CD4-positive, alpha-beta memory T cell (primary cell): ENCODE measurements at regions not wholly inside any gene's neighbourhood (a gene's known extent, or its start where the extent isn't known, plus 50 kb on each side); places are given as distances from the start of the nearest gene placed in this dataset.
"Not testable (repeated sequence)": the region's sequence is repeated elsewhere in the genome, so short reads cannot be mapped to it uniquely, and the experiment has no call there.

Source experiments
- CTCF ChIA-PET: fragments of 350-600 bp; sonication (Branson Sonifier 250); formaldehyde crosslinking; loops from one replicate; lab custom pipeline; 2021; ENCODE audit warnings: inconsistent platforms; ENCODE audit not compliant: partially characterized antibody; lab: Charles Lee
- POLR2A ChIA-PET: fragments of 350-600 bp; sonication (Branson Sonifier 250); formaldehyde crosslinking; loops from one replicate; lab custom pipeline; 2021; ENCODE audit not compliant: partially characterized antibody; lab: Charles Lee
- DNase-seq, 5 donors: peaks; one replicate each; pipeline versions ENCODE4 v3.0.0 to v3.0.0-alpha.2; 2020 to 2022; ENCODE audit warnings: mixed read lengths in 1 of 5
- H3K27ac ChIP-seq: one replicate; pipeline ENCODE4 v1.7.0; 2013; ENCODE audit warnings: low read depth, low read length
- H3K27me3 ChIP-seq: 2 replicates; pipeline ENCODE4 v1.7.0; 2013; ENCODE audit warnings: mild to moderate bottlenecking, low read length, moderate library complexity; ENCODE audit not compliant: insufficient read depth
- H3K36me3 ChIP-seq: 2 replicates; pipeline ENCODE4 v1.7.0; 2013; ENCODE audit warnings: mild to moderate bottlenecking, low read length, moderate library complexity; ENCODE audit not compliant: insufficient read depth
- H3K4me1 ChIP-seq: 2 replicates; pipeline ENCODE4 v1.7.0; 2013; ENCODE audit warnings: mild to moderate bottlenecking, low read length, moderate library complexity; ENCODE audit not compliant: insufficient read depth
- H3K4me3 ChIP-seq, 2 donors: one replicate each; pipeline ENCODE4 v1.7.0; 2013; ENCODE audit warnings: low read length in 2 of 2, mild to moderate bottlenecking in 1 of 2
- H3K9me3 ChIP-seq, 2 donors: one replicate each; pipeline ENCODE4 v1.7.0; 2013; ENCODE audit warnings: low read length in 2 of 2, control low read depth in 1 of 2; ENCODE audit not compliant: control insufficient read depth in 1 of 2
- H3K27ac Mint-ChIP-seq, 7 donors: one replicate each; pipeline ENCODE4 v1.8.0; 2020 to 2021; ENCODE audit warnings: mixed read lengths in 7 of 7, mild to moderate bottlenecking in 6 of 7, inconsistent platforms in 3 of 7, moderate library complexity in 3 of 7
- H3K27me3 Mint-ChIP-seq, 2 donors: one replicate each; pipeline ENCODE4 v1.8.0; 2020 to 2021; ENCODE audit warnings: mixed read lengths in 2 of 2
- H3K36me3 Mint-ChIP-seq, 2 donors: one replicate each; pipeline ENCODE4 v1.8.0; 2020 to 2021; ENCODE audit warnings: mixed read lengths in 2 of 2, inconsistent platforms in 1 of 2, mild to moderate bottlenecking in 1 of 2
- H3K4me1 Mint-ChIP-seq, 4 donors: one replicate each; pipeline ENCODE4 v1.8.0; 2020 to 2021; ENCODE audit warnings: mixed read lengths in 4 of 4, mild to moderate bottlenecking in 1 of 4
- H3K4me3 Mint-ChIP-seq, 8 donors: one replicate each; pipeline ENCODE4 v1.8.0; 2020 to 2021; ENCODE audit warnings: mixed read lengths in 8 of 8, mild to moderate bottlenecking in 7 of 8, moderate library complexity in 6 of 8, inconsistent platforms in 3 of 8
- H3K9me3 Mint-ChIP-seq, 8 donors: one replicate each; pipeline ENCODE4 v1.8.0; 2020 to 2021; ENCODE audit warnings: mixed read lengths in 8 of 8, mild to moderate bottlenecking in 5 of 8, inconsistent platforms in 3 of 8, moderate library complexity in 1 of 8
- intact Hi-C: fragments of 100-400 bp; cut with micrococcal nuclease; formaldehyde crosslinking; loops from one replicate; pipeline ENCODE4 v1.15.1; 2023

- DNase-seq, result no peak
- H3K4me3 ChIP-seq, result no peak overlapping the region
- no peak overlapping the region for H3K27ac Mint-ChIP-seq
- H3K27me3 Mint-ChIP-seq, result no peaks in the 10 kb centered on the region
- CTCF ChIA-PET, result no interaction called here
- intact Hi-C loops, result no loop called here
- no peak overlapping the region for H3K27ac ChIP-seq
- no peaks in the 10 kb centered on the region for H3K4me1 Mint-ChIP-seq
- POLR2A ChIA-PET, result no interaction called here
- no peaks in the 10 kb centered on the region for H3K36me3 ChIP-seq
- no peaks in the 10 kb centered on the region for H3K27me3 ChIP-seq
- no peak overlapping the region for H3K4me3 Mint-ChIP-seq
- no peaks in the 10 kb centered on the region for H3K9me3 ChIP-seq
- no peaks in the 10 kb centered on the region for H3K36me3 Mint-ChIP-seq
- H3K9me3 Mint-ChIP-seq, result peaks cover 0 to 8% (median 0%) of the 10 kb centered on the region in 8 donors
- H3K4me1 ChIP-seq, result no peaks in the 10 kb centered on the region
These were observed 781.0 kb upstream of the HTR2C start for GRCh38 chrX:113802837-113803236.

DNA sequence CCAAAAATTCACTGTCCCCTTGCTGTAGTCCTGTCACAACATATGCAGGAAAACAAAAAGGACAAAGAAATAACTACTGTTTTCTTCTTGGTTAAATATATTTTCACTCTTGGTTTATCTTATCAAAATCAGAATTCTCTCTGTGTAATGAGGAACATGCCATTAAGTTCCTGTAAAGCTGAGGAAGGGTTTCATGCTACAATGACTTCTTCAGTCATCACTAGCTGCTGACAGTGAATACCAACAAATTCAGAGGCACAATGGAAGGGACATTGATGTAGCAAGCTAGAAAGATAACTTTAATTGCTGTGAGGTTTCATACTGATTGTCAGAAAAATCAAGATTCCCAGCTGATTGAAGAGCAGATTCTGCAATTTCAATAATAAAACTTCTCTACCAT, 782.9 kb upstream of the HTR2C start:
- H3K4me3 ChIP-seq, result no peak overlapping the region
- intact Hi-C loops, result no loop called here
- Mint-ChIP-seq H3K36me3 (no peaks in the 10 kb centered on the region), H3K27ac (no peak overlapping the region), H3K4me3 (no peak overlapping the region), H3K9me3 (peaks cover 0 to 8% (median 0%) of the 10 kb centered on the region in 8 donors), H3K27me3 (no peaks in the 10 kb centered on the region), H3K4me1 (no peaks in the 10 kb centered on the region)
- H3K4me1 ChIP-seq, result no peaks in the 10 kb centered on the region
- H3K36me3 ChIP-seq, result no peaks in the 10 kb centered on the region
- no peaks in the 10 kb centered on the region for H3K27me3 ChIP-seq
- no peaks in the 10 kb centered on the region for H3K9me3 ChIP-seq
- no peak for DNase-seq
- no peak overlapping the region for H3K27ac ChIP-seq
- POLR2A ChIA-PET, result no interaction called here
- CTCF ChIA-PET, result no interaction called here

DNA sequence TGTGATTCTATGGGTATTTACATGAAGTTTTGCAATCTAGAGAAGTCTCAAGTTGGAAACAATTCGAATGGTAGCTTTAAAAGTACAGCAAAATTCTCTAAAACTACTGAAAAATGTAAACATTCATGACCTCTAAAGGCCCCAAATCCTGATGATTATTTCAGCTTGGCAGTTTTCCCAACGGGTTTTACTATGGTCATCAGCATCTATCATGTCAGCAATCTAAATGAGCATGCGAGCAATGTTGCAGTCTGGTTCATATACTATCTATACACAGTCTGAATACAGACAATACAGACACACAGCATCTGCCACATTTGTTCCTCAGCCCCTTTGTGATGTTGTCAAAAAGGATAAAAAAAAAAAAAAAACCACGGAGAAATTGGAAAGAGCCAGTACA, 790.3 kb upstream of the HTR2C start:
- Histone ChIP-seq H3K4me1 (no peaks in the 10 kb centered on the region), H3K4me3 (no peak overlapping the region), H3K27me3 (no peaks in the 10 kb centered on the region), H3K36me3 (no peaks in the 10 kb centered on the region), H3K27ac (no peak overlapping the region), H3K9me3 (no peaks in the 10 kb centered on the region)
- no peak for DNase-seq
- CTCF ChIA-PET, result no interaction called here
- Mint-ChIP-seq H3K4me3 (no peak overlapping the region), H3K9me3 (peaks cover 0 to 2% (median 0%) of the 10 kb centered on the region in 8 donors), H3K36me3 (no peaks in the 10 kb centered on the region), H3K4me1 (no peaks in the 10 kb centered on the region), H3K27me3 (no peaks in the 10 kb centered on the region), H3K27ac (no peak overlapping the region)
- POLR2A ChIA-PET, result no interaction called here
- intact Hi-C loops, result no loop called here

GRCh38 chrX:113790987-113791386, 792.9 kb upstream of the HTR2C start:
- H3K9me3 Mint-ChIP-seq, result no peaks in the 10 kb centered on the region
- Histone ChIP-seq H3K27me3 (no peaks in the 10 kb centered on the region), H3K27ac (no peak overlapping the region), H3K4me1 (no peaks in the 10 kb centered on the region), H3K4me3 (no peak overlapping the region), H3K36me3 (no peaks in the 10 kb centered on the region), H3K9me3 (no peaks in the 10 kb centered on the region)
- intact Hi-C loops, result no loop called here
- ChIA-PET POLR2A (no interaction called here), CTCF (no interaction called here)
- H3K27ac Mint-ChIP-seq, result no peak overlapping the region
- no peaks in the 10 kb centered on the region for H3K27me3 Mint-ChIP-seq
- no peaks in the 10 kb centered on the region for H3K36me3 Mint-ChIP-seq
- no peaks in the 10 kb centered on the region for H3K4me1 Mint-ChIP-seq
- H3K4me3 Mint-ChIP-seq, result no peak overlapping the region
- DNase-seq, result no peak

- H3K27ac ChIP-seq, H3K36me3 Mint-ChIP-seq, H3K4me1 Mint-ChIP-seq, H3K27me3 ChIP-seq, H3K9me3 Mint-ChIP-seq, H3K4me3 Mint-ChIP-seq, intact Hi-C loops, H3K4me3 ChIP-seq, H3K4me1 ChIP-seq, H3K36me3 ChIP-seq, CTCF ChIA-PET, DNase-seq, POLR2A ChIA-PET, H3K27ac Mint-ChIP-seq, H3K9me3 ChIP-seq, H3K27me3 Mint-ChIP-seq: not testable (repeated sequence)
These were observed 799.1 kb upstream of the HTR2C start for GRCh38 chrX:113784754-113785153.

DNA sequence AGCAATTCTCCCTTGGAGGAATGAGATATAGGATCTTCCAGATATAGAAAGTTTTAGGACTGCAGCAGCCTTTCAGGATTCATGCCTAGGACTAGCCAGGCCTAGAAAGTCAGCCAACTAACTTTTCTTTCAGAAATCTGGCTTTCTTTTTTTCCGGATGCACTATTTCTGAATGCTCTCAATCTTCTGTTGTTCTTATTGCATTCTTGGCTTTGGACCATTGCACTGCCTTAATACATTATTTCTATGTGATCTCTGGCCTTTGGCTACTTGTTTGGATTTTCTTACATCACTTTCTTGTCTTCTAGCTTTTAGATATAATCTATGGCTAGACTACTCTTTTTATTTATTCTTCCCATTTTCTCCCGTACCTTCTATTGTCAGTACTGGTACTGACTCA, 813.1 kb upstream of the HTR2C start:
- ChIA-PET CTCF (no interaction called here), POLR2A (no interaction called here)
- no peak for DNase-seq
- H3K27ac ChIP-seq, result no peak overlapping the region
- Mint-ChIP-seq H3K36me3 (no peaks in the 10 kb centered on the region), H3K4me3 (no peak overlapping the region), H3K9me3 (no peaks in the 10 kb centered on the region), H3K4me1 (no peaks in the 10 kb centered on the region), H3K27me3 (no peaks in the 10 kb centered on the region), H3K27ac (no peak overlapping the region)
- no peaks in the 10 kb centered on the region for H3K4me1 ChIP-seq
- H3K9me3 ChIP-seq, result no peaks in the 10 kb centered on the region
- H3K27me3 ChIP-seq, result no peaks in the 10 kb centered on the region
- H3K4me3 ChIP-seq, result no peak overlapping the region
- no peaks in the 10 kb centered on the region for H3K36me3 ChIP-seq
- intact Hi-C loops, result no loop called here

- Mint-ChIP-seq H3K9me3 (no peaks in the 10 kb centered on the region), H3K36me3 (no peaks in the 10 kb centered on the region), H3K4me3 (no peak overlapping the region), H3K27ac (no peak overlapping the region), H3K4me1 (no peaks in the 10 kb centered on the region), H3K27me3 (no peaks in the 10 kb centered on the region)
- intact Hi-C loops, result no loop called here
- H3K4me1 ChIP-seq, result no peaks in the 10 kb centered on the region
- H3K27me3 ChIP-seq, result no peaks in the 10 kb centered on the region
- H3K9me3 ChIP-seq, result no peaks in the 10 kb centered on the region
- no peaks in the 10 kb centered on the region for H3K36me3 ChIP-seq
- no peak for DNase-seq
- ChIA-PET POLR2A (no interaction called here), CTCF (no interaction called here)
- H3K4me3 ChIP-seq, result no peak overlapping the region
- H3K27ac ChIP-seq, result no peak overlapping the region
These were observed 813.8 kb upstream of the HTR2C start for GRCh38 chrX:113770071-113770470.

GRCh38 chrX:113759422-113759821, 824.5 kb upstream of the HTR2C start:
- no peaks in the 10 kb centered on the region for H3K36me3 Mint-ChIP-seq
- no peak overlapping the region for H3K4me3 ChIP-seq
- CTCF ChIA-PET, result no interaction called here
- H3K9me3 Mint-ChIP-seq, result peaks cover 0 to 1% (median 0%) of the 10 kb centered on the region in 8 donors
- no peaks in the 10 kb centered on the region for H3K27me3 ChIP-seq
- H3K36me3 ChIP-seq, result no peaks in the 10 kb centered on the region
- no peaks in the 10 kb centered on the region for H3K9me3 ChIP-seq
- no peaks in the 10 kb centered on the region for H3K4me1 Mint-ChIP-seq
- H3K27ac ChIP-seq, result no peak overlapping the region
- intact Hi-C loops, result no loop called here
- no peaks in the 10 kb centered on the region for H3K27me3 Mint-ChIP-seq
- POLR2A ChIA-PET, result no interaction called here
- H3K27ac Mint-ChIP-seq, result no peak overlapping the region
- DNase-seq, result no peak
- no peaks in the 10 kb centered on the region for H3K4me1 ChIP-seq
- no peak overlapping the region for H3K4me3 Mint-ChIP-seq
